Stimulated activated naive CD8-positive, alpha-beta T cell treated with anti-CD3 and anti-CD28 coated beads, Interleukin-15, Interleukin-2, amounts not matched to agents 100 ng/mL and 50 ng/mL, for 24 hours (primary cell): ENCODE measurements at regions not wholly inside any gene's neighbourhood (a gene's known extent, or its start where the extent isn't known, plus 50 kb on each side); places are given as distances from the start of the nearest gene placed in this dataset.

Experiments used
- H3K27ac Mint-ChIP-seq: one replicate; pipeline ENCODE4 v1.8.0; 2021; ENCODE audit warnings: mild to moderate bottlenecking, mixed read lengths
- H3K27me3 Mint-ChIP-seq: one replicate; pipeline ENCODE4 v1.8.0; 2021; ENCODE audit warnings: mixed read lengths
- H3K36me3 Mint-ChIP-seq: one replicate; pipeline ENCODE4 v1.8.0; 2021; ENCODE audit warnings: low read depth, mixed read lengths
- H3K4me1 Mint-ChIP-seq: one replicate; pipeline ENCODE4 v1.8.0; 2021; ENCODE audit warnings: low read depth, mixed read lengths
- H3K4me3 Mint-ChIP-seq: one replicate; pipeline ENCODE4 v1.8.0; 2021; ENCODE audit warnings: mild to moderate bottlenecking, mixed read lengths
- H3K9me3 Mint-ChIP-seq: one replicate; pipeline ENCODE4 v1.8.0; 2021; ENCODE audit warnings: mixed read lengths

DNA sequence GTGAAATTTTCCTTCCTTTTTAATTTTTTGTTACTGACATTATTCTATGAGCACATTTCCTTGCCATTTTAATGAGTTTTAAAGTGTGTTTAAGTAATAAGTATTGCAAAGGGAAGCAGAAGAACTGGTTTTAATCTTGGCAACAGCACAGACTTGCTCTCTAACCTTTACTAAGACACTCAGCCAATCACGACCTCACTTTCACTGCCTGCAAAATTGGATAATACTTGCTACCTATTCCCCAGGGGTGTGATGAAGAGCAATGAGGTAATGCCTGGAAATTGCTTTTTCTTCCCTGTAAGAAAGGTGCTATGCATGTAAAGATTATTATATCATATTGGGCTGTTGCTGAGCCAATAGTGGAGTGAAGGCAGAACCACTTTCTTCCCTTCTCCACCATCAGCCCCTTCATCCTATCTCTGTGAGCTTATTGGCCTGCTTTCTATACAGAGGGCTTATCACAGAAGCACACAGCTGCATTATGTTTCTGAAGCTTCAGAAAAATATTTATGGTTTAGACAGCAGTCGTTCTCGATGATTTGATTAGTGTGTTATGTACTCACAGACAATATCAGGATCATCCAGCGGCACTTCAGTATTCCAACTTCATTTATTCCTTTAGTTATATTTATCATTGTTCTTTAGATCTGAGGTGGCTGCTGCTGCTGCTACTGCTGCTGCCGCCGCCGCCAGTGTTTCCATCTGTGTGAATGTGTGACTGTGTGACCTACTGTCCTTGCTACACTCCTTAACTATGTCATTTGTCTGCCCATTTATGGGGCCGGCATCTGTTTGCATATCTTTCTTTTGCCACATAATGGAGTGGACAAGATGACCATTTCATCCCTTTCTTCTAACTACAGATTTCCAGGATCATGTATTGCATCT is 255.1 kb downstream of the C4orf33 start:
- Mint-ChIP-seq H3K9me3 (no peaks in the 10 kb centered on the region), H3K27ac (no peak overlapping the region), H3K36me3 (no peaks in the 10 kb centered on the region), H3K4me3 (no peak overlapping the region), H3K27me3 (peaks cover 17% of the 10 kb centered on the region), H3K4me1 (no peaks in the 10 kb centered on the region)

DNA sequence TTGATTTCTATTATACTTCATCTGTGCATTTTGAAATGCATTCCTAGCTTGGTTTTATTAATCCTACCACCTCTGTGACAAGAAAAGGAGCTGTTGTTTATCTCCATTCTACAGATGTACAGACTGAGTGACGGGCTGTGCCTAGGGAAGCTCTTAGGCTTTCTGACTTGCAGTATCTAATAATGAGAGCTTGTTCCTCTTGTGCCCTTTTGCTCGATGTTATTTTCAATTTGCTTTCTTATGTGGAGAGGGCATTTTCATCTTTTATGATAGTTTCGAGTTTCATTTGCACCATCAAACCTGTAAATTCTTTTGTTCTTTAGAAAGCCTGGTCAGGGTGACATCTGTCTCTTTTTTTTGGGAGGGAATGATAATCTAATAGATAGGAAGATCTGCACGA is 256.5 kb downstream of the C4orf33 start:
- no peaks in the 10 kb centered on the region for H3K9me3 Mint-ChIP-seq
- H3K4me1 Mint-ChIP-seq = no peaks in the 10 kb centered on the region
- H3K27ac Mint-ChIP-seq = no peak overlapping the region
- peaks cover 18% of the 10 kb centered on the region for H3K27me3 Mint-ChIP-seq
- no peaks in the 10 kb centered on the region for H3K36me3 Mint-ChIP-seq
- no peak overlapping the region for H3K4me3 Mint-ChIP-seq

DNA sequence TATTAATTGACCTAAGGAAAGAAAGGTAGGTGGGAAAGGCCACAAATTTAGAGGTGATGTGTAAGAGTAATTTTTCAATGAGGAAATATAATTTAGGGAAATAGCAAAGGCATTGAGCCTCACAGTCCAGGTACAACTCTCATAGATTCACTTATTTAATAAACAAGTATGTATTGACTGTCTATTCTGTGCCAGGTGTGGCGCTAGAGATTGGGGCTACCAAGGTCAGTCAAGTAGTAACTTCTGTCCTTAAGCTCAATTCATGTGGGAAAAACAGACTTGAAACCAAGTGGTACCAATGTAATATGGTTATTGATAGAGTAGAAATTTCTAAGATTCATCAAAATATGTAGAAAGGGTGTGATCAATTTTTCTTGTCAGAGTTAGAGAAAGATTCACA is 257.5 kb downstream of the C4orf33 start:
- H3K27ac Mint-ChIP-seq = no peak overlapping the region
- H3K36me3 Mint-ChIP-seq = no peaks in the 10 kb centered on the region
- H3K27me3 Mint-ChIP-seq = peaks cover 20% of the 10 kb centered on the region
- no peak overlapping the region for H3K4me3 Mint-ChIP-seq
- no peaks in the 10 kb centered on the region for H3K9me3 Mint-ChIP-seq
- no peaks in the 10 kb centered on the region for H3K4me1 Mint-ChIP-seq

DNA sequence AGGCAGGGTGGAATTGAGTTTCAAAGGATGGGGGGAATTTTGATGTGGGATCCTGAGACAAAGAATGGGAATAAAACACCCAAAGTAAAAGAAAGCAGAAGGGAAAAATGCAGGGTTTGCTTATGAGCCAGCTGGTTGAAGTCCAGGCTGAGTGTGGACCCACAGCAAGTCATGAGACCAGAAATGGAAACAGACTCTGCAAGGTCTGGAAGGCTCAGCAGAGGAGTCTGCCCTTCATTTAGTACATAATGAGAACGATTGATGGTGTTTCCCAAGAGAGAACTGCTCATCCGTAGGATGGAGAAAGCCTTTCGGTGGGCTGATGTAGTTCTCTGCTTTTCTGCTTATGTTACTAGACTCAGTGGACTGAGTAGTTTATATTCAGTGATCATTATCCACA is 259.1 kb downstream of the C4orf33 start:
- no peak overlapping the region for H3K4me3 Mint-ChIP-seq

DNA sequence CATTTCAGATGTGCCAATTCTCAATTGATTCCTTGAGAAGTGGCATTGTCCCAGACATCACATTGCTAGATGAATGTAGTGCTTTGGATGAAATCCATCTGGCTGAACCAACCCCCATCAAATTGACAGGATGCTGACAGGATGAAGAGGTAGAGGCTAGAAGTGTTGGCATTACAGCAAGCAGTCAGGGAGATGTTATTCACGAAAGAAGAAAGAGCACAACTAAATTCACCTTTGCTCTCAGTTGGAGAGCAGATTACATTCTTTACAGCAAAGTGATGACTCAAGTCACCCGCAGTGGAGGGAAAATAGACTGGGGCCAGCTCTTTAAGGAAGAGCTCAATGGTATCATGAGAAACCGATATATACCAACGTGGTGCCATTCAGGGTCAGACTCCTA is 259.6 kb downstream of the C4orf33 start:
- no peaks in the 10 kb centered on the region for H3K4me1 Mint-ChIP-seq
- no peaks in the 10 kb centered on the region for H3K36me3 Mint-ChIP-seq
- H3K27me3 Mint-ChIP-seq = peaks cover 21% of the 10 kb centered on the region
- no peak overlapping the region for H3K4me3 Mint-ChIP-seq
- H3K9me3 Mint-ChIP-seq = no peaks in the 10 kb centered on the region
- H3K27ac Mint-ChIP-seq = no peak overlapping the region

More for the DNA sequence above, 259.1 kb downstream of the C4orf33 start:
- Mint-ChIP-seq H3K27me3 (peaks cover 25% of the 10 kb centered on the region), H3K9me3 (no peaks in the 10 kb centered on the region), H3K27ac (no peak overlapping the region), H3K36me3 (no peaks in the 10 kb centered on the region), H3K4me1 (no peaks in the 10 kb centered on the region)

DNA sequence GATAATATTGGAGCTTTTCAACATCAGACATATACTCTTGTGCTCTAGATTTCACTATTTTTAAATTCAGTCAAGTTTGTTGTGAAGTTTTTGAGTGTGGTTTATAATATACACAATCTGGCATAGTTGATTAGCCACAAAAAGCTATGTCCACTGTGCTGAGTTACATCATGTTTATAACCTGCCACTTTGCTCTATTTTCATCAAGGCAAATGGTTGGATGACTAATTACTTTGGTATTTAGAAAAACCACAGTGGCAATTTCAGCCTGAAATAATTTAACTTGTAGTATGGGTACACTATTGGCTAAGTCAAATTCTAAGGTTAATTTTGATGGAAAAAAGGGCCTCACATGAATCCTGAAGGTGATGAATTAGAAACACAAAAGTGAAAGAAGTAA is 262.6 kb downstream of the C4orf33 start:
- H3K27ac Mint-ChIP-seq = no peak overlapping the region

DNA sequence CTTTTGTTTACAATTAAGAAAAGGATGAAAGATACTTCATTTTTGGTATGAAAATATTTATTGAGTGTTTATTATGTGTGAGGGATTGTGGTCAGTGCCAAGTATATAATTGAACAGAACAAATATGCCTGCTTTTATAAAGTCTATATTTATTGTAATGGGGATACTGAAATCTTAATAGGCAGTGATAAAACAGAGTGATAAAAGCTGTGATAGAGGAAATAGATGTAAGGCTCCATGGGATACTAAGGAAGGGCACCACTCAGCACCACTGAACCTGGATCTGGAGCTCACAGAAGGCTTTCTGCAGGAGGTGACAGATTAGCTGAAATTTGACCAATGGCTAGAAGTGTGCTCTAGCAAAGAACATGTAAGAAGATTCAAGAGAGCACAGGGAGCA is 263.5 kb downstream of the C4orf33 start:
- H3K4me1 Mint-ChIP-seq = no peaks in the 10 kb centered on the region
- H3K27ac Mint-ChIP-seq = no peak overlapping the region
- no peaks in the 10 kb centered on the region for H3K36me3 Mint-ChIP-seq
- H3K4me3 Mint-ChIP-seq = no peak overlapping the region
- H3K27me3 Mint-ChIP-seq = peaks cover 19% of the 10 kb centered on the region
- H3K9me3 Mint-ChIP-seq = no peaks in the 10 kb centered on the region

More for the DNA sequence above, 262.6 kb downstream of the C4orf33 start:
- no peaks in the 10 kb centered on the region for H3K4me1 Mint-ChIP-seq
- H3K36me3 Mint-ChIP-seq = no peaks in the 10 kb centered on the region
- no peak overlapping the region for H3K4me3 Mint-ChIP-seq
- no peaks in the 10 kb centered on the region for H3K9me3 Mint-ChIP-seq
- H3K27me3 Mint-ChIP-seq = peaks cover 25% of the 10 kb centered on the region

DNA sequence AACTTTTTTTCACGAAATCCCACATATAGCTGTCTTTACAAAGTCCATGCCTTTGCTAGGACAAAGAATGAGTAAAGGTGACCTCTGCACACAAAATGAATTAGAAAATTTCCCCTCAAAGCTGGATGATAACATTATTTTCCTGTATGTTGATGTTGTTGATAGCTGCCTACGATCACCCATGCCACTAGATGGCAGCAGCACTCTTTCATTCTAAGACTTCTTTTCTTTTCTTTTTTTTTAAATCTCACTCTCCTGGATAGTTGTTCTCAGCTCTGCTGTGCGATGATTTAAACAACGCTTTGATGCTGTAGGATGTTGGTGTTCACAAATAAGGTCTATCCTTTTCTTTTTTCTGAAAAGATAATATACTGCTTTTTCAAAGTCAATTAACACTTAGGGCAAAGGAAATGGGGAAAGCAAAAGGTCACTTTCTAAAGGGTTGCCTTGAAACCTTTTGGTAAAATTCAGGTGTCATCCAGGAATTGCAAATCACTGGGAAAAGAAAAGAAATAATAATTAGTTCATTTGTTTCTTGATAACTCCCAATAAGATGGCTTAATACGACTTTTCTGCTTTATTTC is 266.8 kb downstream of the C4orf33 start:
- Mint-ChIP-seq H3K9me3 (no peaks in the 10 kb centered on the region), H3K27ac (no peak overlapping the region), H3K4me3 (no peak overlapping the region), H3K36me3 (no peaks in the 10 kb centered on the region), H3K27me3 (peaks cover 9% of the 10 kb centered on the region), H3K4me1 (no peaks in the 10 kb centered on the region)

DNA sequence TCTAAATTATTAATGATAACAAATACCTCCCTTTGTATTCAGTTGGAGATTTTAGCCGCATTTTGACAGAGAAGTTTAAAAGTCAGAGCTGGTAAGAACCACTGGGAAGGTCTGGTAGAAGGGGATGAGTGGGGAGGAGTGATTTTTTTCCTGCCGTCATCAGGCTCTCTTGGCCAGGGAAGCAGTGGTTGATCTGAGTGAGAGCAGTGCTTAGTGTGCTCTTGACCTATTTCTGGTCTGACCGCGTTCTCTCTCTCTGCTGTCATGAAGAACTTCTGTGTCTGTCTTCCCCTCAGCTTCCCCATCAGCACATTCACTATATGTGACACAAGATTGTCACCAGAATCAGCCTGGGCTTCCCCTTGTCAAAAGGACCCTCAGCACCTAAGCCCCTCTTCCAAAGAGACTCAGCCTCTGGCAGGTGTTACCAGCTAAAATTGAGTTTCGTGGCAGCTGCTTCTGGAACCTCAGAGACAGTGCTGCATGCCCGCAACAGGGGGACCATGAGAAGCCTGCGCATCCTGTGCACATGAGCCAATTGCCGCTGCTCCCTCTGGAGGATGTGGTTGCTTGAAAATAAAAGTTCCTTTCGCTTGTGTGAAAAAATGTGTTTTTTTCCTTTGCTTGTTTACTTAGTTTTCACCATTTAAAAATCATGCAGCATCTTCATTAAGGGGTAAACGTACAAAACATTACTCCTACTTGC is 268.9 kb downstream of the C4orf33 start:
- no peak overlapping the region for H3K4me3 Mint-ChIP-seq
- H3K36me3 Mint-ChIP-seq = no peaks in the 10 kb centered on the region
- H3K27me3 Mint-ChIP-seq = peaks cover 15% of the 10 kb centered on the region
- no peak overlapping the region for H3K27ac Mint-ChIP-seq
- H3K4me1 Mint-ChIP-seq = no peaks in the 10 kb centered on the region
- no peaks in the 10 kb centered on the region for H3K9me3 Mint-ChIP-seq

DNA sequence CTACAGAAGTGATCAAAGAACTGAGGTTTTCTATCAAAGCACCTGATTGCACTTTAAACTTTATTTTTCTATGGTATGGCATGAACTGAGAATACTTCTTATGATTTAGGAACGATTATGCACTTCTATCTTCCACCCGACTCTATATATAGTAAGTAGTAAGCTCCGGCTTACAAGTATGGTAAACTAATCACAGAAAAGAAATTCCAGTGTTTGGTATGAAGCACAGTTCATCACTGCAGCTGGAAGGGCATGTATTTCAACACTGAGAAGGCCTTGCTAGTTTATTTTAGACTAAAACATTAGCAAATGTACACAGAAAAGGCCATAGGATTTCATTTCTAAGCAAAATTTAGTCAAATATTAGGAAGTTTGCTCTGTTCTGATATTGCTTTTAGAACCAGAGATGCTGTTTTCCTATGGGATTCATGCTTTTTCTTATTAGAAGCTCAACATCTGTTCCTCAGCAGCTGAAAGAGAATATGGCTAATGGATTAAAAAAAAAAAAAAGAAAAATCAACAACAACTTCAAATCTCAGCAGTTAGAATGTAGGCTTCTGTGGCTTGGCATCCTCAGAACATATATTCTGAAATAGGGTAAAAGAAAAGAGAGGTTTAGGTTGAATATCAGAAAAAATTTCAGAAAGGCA is 273.5 kb downstream of the C4orf33 start:
- Mint-ChIP-seq H3K9me3 (no peaks in the 10 kb centered on the region), H3K4me1 (no peaks in the 10 kb centered on the region), H3K27ac (no peak overlapping the region), H3K4me3 (no peak overlapping the region), H3K36me3 (no peaks in the 10 kb centered on the region), H3K27me3 (peaks cover 19% of the 10 kb centered on the region)

DNA sequence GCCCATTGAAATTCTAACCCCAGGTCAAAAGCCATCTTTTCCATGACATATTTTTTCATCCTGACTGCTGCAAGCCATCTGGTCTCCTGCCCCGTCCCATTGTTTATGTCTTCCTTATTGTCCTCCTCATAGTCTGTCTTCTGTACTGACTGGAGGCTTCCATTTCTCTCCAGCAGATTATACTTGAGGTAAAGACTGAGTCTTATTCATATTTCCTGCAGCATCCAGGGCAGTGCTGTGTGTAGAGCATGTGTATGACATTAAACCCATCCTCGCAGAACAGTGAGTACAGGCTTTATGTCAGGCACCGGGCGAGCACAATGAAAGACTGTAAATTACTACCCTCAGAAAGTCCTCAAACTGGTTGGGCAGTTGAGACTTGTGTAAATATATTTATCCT is 275.1 kb downstream of the C4orf33 start:
- Mint-ChIP-seq H3K4me3 (no peak overlapping the region), H3K4me1 (no peaks in the 10 kb centered on the region), H3K9me3 (no peaks in the 10 kb centered on the region), H3K27me3 (peaks cover 19% of the 10 kb centered on the region), H3K36me3 (no peaks in the 10 kb centered on the region), H3K27ac (no peak overlapping the region)

DNA sequence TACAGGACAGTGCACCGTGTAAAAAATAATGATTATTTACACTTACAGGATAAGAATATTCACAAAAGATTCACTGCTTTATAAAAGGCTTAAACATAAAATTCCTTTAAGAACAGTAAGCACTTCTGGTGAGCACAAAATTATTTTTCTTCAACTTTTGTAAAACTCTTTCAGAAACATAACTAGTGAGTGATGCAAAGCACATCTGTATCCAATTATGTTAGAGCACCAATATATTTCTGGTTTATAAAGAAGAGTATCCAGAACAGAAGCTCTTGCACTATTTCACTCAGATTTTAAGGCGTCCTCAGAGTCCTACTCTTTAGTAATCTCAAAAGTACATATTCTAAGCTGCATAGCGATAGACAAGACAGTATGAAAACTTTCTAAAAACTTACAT is 276.0 kb downstream of the C4orf33 start:
- H3K27ac Mint-ChIP-seq = no peak overlapping the region
- H3K27me3 Mint-ChIP-seq = peaks cover 19% of the 10 kb centered on the region
- no peaks in the 10 kb centered on the region for H3K9me3 Mint-ChIP-seq
- no peak overlapping the region for H3K4me3 Mint-ChIP-seq
- no peaks in the 10 kb centered on the region for H3K4me1 Mint-ChIP-seq
- H3K36me3 Mint-ChIP-seq = no peaks in the 10 kb centered on the region

DNA sequence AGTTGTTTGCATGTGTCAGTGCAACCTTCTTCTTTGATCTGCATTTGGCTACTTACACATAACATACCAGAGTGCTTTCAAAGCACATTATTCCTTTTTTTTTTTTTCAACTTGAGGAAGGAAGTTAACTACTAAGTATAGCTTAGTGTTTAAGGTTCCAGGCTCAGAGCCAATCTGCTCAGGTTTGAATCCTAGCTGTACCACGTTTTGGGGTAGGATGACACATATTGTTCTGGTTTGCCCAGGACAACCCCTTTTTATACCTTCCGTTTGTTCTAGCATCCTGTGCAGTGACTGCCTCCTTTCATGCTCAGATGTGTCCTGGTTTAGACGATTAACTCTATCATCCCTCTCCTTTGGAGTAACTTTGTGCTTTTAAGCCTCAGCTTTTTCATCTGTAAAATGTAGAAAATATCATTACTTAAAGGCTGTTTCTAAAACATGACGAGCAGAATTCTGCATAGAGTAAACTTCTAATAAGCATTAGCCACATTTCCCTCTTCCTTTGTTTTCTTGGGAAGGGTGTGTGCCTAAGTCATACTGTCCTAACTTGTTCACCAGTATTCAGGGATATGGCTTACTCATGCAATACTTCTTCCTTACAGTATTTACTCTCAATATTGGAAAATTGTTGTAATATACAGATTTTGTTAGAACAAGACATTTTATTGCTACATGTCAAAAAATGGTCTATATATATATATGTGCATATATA is 281.3 kb downstream of the C4orf33 start:
- Mint-ChIP-seq H3K4me3 (no peak overlapping the region), H3K9me3 (no peaks in the 10 kb centered on the region), H3K36me3 (no peaks in the 10 kb centered on the region), H3K27me3 (no peaks in the 10 kb centered on the region), H3K27ac (no peak overlapping the region), H3K4me1 (no peaks in the 10 kb centered on the region)

DNA sequence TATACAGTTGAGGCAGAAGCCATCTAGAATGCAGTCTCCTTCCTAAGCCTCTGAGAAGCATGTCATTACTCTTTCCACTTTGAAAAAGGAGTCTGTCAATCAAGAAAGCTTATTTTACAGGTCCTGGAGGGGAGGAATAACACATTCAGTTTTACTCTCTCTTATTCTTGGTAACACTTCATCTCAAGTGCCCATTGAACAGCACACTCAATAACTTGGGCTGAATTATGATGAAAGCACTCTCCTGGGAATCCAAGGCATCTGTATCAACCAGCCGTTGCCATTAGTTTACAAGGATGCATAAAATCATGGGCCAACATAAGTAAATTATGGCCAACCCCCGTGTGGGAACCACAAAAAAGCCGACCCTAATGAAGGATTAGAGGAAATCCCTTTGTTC is 282.4 kb downstream of the C4orf33 start:
- Mint-ChIP-seq H3K4me3 (no peak overlapping the region), H3K27ac (no peak overlapping the region), H3K36me3 (no peaks in the 10 kb centered on the region), H3K9me3 (no peaks in the 10 kb centered on the region), H3K27me3 (no peaks in the 10 kb centered on the region), H3K4me1 (no peaks in the 10 kb centered on the region)
